ENCODE measurements at regions not wholly inside any gene's neighbourhood (a gene's known extent, or its start where the extent isn't known, plus 50 kb on each side); places are given as distances from the start of the nearest gene placed in this dataset.

DNA sequence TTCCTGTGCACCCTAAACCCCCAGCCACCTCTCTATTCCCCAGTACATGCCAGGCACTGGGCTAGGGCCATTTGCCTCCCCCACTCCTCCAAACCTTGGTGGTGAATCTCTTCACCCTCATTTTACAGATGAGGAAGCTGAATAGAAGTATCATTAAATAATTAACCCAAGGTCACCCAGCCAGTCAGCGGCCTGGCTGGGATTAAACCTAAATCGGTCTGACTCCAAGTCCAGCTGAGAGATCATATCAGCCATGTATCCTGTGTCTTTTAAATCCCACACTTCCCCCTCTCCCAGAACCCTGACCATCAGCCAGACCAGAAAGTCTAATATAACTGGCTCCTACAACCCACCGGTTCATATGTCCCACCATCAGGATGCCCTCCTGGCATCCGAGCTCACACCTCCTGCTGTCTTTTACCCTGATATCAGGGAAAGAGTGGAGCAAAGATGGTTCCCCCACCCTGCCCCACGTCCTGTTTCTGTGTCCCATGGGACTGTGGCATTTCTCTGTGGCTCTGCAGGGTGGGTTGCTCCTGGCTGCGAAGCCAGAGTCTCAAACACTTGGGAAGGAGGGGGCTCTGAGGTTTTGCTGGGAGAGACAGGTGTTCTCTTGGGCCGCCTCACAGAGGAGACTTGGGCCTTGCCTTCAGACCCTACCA is 145.3 kb downstream of the VEGFA start:
- no peak for DNase-seq

DNA sequence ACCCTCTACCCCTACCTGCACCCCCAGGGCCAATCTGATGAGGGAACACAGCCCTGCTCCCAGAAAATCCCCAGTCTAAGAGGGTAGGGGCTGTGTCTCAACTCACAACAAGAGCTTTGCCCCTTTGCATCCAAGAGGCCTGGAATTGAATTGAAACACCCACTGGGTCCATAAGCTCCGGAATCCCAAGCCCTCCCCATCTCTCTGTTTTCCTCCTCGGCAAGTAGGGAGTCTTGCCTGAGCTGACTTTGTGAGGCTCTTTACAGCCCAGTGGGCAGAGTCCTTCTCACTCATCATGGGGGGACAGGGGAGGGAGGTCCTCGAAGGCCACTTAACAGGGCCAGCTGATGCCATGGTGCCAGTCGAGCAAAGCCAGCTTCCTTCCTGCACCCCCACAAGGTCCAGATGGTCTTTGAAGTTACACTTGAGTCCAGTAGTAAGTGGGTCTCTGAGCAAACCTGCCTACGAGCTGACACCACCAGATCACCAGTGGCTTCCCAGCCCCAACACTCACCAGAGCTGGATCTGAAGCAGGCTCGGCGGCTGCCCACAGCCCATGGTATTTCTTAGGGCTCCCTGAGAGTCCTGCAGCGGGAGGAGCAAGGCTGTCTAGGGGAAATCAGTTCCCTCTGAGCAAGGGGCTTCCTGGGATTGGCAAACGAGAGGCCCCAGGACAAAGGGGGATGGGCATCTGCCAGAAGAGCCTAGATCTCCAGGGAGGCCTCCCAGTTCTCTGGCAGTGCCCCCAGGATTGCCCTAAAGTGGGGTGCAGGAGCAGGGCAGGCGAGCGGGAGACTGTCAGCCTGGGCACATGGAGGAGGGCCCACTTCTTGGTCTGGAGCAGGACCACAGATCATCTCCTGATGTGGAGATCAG is 144.5 kb downstream of the VEGFA start:
- no peak for DNase-seq

DNA sequence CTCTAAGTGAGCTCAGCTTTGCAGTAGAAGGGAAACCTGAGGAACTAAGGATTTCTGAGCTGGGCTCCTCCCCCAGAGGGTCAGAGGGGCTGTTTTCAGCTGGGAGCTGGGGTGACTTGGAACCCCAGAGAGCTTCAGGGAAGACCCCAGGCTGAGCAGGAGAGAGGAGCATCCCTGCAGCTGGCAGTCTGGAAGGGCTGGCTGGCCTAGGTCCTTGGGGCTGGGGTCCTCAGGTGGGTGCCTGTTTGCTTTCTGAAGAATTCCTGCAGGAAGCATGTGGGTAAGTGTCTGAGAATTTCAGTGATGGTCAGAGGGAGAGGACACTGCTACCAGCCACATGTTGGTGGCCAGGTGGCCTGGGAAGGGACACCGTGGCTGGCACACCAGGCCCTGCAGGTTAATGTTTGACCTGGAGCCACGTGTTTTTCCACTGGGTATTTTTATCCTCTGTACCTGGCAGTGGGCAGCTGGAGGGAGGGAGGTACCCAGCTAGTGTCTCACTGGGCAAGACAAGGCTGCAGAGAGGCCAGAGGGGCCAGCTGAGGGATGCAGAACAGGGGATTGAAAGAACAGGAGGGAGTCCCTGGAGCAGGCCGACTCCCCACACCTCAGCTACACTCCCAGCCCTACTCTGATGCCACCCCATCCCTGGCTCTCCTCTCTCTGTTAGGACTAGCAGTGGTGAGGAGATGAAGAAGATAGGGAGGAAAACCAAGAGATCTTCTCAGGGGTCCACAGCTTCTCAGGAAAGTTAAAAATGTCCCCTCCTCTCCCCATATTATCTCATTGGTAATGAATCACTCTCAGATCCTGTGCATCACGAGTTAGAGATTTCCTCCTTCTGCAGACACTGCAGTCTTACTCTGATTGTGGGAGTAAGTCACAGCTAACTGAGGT is 143.6 kb downstream of the VEGFA start:
- DNase-seq: no peak

DNA sequence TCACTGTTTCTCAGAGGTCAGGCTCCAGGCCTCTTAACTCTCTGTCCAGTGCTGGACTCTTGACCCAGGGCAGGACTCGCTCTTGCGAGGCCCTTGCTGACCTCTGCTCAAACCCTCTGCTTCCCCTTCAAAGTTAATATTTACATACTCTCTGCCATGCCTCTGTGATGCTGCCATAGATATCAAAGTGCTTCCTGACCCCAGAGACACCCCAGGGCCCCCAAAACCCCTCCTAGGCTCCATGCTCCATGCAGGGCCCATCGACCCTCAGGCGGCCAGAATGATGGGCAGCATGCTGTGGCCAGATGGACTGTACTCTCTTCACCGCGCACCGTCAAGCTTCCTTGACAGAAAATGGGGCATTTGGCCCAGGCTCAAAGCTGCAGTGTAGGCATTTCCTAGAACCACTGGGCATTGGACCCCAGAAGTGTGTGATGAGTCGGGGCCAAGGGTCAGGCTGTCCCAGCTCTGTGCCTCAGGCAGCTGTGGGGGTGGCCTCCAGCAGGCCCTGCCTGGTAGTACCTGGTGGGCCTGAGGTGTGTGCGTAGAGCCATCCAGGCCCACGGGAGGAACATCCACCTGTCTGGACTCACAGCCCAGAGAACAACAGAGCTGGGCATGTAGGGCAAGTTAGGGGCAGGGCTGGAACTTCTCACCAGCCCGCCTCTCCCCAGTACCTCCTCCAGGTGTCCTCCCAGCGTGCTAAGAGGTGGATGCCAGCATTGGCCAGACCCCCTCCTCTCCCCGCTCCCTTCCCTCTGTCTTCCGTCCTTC is 142.8 kb downstream of the VEGFA start:
- DNase-seq: no peak

DNA sequence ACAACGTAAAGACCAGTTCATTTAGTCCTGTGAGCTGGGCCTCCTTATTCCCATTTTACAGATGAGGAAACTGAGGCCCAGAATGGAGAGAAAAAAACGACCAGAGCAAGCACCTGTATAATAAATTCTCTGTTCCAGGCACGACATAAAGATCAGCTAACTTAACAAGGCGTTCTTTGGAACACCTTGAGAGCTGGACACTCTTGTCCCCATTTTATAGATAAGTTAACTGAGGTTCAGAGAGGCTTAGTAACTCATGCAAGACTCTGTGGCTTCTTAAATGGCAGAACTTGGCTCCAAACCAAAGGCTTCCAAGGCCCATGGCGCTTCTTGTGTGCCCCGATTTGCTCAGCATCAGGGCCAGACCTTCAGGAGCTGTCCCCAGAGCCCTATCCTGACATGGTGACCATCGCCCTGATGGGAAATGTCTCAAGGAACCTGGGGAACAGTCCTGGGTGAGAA is 142.1 kb downstream of the VEGFA start:
- no peak for DNase-seq

DNA sequence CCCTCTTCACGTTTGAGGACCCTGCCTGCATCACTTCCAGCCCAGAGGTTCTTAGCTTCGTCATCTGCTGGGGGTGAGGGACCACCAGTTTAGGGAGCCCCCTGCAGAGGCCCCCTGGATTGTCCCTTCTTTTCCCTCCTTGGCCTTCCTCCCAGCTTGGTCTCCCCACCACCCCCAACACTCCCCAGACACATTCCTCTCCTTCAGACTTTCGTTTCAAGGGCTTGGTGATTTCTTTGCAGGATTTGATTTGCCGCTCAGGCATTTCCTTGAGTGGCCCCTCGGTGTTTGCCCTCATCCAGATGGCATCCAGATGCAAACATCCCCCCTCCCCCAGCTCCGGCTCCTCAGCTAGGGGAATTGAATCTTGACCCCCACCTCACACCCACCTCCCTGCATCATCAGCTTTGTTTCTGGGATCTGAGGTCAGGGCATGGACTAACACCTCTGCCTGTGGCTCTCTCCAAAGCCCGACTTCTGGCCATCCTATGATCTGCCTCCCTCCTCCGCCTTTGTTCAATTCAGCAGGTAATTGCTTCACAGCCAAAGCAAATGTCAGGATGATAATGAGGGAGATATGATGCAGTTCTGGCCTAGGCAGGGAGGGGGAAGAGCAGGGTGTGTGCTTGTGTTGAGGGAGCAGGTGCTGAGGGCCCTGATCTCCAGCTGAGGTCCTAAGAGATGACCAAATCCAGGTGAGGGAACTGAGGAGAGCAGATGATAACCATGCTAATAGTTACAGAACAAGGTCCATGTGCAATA is 141.5 kb downstream of the VEGFA start:
- no peak for DNase-seq

DNA sequence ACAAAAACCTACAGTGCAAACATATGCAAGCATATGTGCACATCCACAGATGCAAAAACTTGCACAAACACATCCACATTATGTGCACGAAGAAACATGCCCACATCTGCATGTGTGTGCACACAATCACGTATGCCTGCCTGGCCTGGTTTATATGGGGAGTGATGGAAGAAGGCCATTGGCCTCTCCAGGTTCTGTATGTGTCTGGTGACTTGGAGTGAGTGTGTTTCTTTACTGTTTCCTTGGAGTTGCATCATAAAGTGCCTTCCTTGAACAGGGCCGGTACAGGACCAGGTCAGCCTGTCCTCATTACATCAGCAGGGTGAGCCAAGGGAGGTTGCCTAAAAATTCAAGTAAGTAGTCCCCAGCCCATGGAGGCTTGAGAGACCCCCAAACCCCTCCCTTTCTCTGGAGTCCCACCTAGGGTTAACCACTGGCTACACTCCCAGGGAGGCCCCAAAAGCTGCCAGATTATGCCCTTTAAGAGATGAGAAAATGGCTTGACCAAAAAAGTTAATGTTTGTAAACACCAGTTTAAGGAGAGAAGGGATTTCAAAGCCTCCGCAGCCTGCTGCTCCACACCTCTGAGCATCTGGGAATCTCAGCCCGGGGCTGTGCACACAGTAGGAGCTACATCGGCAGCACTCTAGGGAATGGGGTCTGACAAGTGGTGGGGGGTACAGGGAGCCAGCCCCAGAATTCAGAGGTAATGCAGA is 140.8 kb downstream of the VEGFA start:
- no peak for DNase-seq

DNA sequence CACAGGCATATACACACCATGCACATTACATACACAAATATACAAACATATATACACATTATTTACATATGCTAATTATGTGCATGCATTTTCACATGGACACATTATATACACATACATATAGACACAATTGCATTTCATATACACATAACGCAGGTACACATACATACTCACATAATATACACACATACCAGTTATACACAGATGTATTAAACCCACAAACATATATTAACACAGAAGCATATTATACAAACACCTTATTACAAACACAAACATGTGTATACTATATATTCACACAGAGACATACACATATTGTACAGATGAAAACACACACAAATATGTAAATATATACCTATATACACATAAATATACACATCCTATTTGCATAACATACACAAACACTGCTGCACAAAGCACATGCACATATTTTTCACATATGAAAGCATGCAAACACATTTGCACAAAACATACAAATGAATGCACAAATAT is 140.2 kb downstream of the VEGFA start:
- DNase-seq: no peak

DNA sequence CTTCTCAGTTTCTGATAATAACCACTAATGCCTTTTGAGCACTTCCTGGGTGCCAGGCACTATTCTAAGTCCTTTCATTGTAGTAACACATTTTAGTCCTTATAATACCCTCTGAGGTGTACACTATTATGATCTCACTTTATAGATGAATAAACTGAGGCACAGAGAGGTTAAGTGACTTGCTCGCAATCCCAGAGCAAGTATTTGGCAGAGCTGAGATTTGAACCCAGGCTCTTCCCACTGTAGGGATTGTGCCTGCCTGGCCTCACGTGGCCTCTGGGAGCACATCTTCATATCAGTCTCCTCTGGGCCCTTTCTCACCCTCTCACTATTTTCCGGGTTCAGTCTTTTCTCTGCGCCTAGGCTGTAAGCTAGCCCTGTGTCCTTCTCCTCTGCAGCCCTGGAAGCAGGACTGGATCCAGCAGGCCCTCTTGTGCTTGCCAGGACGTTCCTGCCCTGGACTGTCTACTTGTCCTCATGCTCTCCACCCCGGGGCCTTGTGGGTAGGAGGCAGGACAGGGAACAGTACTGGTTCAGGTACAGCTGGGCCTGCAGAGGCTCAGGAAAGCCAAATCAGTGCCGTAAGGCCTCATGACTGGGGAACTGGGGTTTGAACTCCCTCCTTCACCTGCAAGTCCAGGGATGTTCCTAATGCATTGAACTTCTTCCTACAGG is 139.6 kb downstream of the VEGFA start:
- no peak for DNase-seq

DNA sequence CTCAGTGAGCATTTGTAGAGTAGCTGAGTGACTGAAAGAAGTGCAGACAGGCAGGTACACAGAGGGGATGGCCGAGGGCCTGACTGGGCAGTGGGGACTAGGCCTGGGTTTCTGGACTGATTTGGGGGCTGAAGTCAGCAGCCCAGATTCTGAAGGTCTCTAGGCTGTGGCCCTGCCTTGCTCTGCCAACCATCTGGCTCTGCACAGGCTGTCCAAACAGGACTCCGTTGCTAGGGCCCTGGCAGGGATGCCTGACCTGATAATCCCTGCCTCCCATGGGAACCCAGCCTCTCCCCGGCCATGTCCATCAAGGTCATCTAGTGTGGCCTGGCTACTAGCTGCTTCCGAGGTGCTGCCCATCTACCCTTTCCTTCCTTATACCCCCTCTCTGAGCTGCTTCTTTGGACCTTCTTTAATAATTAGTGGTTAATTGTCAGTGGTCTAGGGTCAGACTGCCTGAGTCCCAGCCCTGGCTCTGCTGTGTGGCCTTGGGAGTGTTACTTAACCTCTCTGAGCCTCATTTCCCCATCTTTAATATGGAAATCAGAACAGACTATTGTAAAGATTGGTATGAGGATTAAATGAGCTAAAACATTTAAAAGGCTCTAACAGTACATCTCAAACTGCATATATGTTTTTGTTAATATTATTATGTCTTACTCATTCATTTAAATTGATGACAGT is 137.9 kb downstream of the VEGFA start:
- no peak for DNase-seq

DNA sequence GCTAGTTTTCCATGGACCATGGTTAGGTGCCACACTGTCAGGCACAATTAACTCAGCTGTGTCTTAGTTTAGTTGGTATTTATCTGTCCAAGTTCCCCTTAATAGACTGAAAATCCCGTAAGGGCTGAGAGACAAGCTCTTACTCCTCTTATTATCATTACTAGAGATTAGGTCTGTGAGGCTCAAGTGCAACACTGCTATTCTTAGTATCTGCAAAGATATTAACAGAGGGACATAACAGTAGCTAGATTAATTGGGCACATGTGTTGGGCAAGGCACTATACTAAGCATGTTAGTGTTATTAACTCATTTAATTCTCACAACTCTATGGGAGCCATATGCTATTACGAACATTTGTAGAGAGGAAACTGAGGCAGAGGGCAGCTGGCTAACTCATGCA is 137.3 kb downstream of the VEGFA start:
- DNase-seq: no peak

DNA sequence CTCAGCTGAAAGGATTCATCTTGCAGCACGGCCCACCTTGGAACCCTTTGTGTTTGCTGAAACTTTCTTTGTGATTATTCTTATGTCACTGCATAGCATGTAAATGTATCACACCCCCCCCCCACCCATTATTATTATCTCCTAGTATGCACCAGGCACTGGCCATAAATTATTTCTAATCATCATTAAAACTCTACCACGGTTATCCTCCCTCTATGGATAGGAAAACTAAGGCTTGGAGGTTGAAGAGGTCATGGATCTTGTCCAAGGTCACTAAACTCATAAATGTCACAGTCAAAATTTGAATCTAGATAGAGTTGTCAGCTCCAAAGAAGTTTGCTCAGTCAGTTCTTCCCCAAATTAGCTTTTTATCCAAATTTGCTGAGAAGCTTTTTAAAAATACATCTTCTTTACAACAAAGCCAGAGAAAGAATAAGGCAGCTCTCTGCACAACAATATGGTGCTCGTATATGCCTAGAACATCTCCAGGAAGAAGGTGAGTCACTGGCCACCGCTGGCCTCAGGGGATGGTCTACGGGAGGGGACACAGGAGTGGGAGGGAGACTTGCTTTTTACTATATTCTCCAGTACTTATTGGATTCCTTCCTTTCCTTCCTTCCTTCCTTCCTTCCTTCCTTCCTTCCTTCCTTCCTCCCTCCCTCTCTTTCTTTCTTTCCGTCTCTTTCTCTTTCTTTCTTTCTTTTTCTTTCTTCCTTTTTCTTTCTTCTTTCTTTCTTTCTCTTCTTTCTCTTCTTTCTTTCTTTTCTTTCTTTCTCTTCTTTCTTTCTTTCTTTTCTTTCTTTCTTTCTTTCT is 134.5 kb downstream of the VEGFA start:
- DNase-seq: no peak

DNA sequence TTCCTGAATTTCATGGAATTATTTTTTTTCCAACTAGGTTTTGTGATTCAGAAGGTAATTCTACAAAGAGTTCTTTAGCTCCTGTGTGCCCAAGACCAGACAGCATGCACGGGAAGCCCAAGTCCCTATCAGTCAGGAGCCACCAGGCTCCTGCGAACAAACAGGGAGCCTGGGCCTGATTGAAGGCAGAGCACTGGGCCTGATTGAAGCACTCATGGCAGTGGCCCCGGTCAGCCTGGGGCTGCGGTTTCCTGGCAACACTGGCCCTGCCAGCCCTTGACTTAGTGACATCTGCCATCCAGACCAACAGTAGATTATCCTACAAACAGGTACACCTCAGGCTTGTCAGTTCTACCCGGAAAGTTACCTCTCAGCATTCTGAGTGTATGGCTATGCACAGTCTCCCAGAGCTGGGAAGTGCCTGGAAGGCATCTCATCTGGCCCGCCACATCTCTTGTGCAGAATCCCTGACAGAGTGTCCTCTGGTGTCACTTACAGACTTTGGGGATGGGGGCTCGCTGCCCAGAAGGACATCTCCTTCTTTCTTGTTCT is 133.8 kb downstream of the VEGFA start:
- no peak for DNase-seq

DNA sequence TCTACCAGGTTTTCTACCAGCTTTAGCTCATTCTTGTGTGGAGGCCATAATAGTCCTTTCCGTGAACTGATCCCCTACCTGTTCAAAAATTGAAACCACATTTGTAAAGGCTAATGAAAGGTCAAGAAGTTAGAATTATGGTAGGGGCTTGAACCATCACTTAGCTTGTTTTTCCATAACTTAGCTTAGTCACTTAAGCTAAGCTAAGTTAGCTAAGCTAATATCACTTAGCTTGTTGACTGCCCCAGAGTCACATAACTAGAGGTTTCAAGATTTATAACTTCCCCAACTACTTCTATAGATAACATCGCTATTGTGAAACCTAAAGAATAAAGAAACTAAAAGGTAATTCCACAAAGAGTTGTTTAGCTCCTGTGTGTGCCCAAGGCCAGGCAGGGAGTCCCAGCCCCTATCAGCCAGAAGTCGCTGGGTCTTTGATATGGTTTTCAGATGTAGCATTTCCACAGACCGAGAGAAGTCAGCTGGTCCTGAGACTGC is 131.8 kb downstream of the VEGFA start:
- DNase-seq: no peak

DNA sequence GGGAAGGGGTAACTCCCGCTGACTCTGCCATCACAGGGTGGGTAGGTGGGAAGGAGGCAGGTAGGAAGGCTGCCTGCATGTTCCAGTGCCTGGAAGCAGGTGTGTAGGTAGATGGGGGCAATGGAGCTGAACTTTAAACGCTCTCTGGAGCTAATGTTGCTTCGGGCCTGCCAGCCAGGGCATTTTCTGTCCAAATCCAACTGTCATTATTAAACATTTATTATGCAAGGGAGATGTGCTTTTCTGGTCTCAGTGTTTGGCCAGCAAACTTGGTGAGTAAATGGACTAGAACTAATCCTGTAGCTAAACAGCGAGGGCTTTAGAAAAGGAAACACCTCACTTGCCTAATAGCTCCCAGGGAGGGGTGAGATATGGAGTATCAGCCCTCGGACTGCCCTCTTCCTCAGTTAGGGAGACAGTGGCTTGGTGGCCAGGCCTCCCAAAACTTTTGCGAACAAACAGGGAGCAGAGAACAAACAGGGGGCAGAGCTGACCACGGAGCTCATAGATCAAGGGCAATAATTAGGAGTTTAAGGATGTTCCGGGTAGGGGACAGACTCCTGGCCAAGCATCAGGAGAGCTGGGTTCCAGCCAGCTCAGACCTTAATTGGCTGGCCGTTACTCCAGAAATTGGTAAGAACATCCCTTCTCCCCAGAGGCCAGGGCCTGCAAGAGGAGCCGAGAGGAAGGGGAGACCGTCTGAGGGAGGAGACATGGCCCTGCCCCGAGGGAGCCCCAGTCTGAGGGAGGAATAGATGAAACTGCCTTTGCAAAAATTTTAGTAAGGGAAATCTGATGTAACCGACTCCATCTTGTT is 131.1 kb downstream of the VEGFA start:
- no peak for DNase-seq

DNA sequence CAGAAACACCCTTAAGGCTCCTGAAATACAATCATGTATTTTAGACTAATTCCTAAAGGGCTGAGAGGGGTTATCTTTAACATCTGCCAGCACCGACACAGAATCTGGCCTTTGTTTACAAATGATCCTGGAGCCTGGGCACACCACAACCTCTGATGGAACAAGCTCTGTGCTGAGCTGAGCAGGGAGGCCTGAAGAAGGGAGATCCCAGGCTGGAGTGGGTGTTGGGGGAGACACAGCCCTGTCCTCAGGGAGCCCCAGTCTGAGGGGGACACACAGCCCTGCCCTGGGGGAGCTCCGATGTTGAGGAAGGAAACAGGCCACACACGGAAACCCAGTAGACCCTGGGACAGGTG is 130.5 kb downstream of the VEGFA start:
- no peak for DNase-seq

DNA sequence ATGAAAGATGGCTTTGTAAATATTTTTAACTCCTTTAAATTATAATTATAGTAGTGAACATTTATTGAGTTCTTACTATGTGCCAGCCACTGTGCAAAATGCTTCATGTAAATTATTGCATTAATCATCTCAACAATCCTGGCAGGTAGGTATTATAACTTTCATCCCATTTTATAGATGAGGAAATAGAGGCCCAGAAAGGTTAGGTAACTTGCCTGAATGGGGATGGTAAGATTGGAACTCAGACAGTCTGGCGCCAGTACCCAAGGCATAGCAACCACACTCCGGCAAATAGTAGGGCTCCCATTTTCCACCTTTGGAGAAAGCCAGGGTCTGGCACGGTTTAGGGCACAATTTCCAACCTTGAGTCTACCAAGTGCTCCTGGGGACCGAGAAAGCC is 129.8 kb downstream of the VEGFA start:
- no peak for DNase-seq
